Bronchial epithelial cell (primary cell): ENCODE measurements at regions not wholly inside any gene's neighbourhood (a gene's known extent, or its start where the extent isn't known, plus 50 kb on each side); places are given as distances from the start of the nearest gene placed in this dataset.

ENCODE experiments used
- DNase-seq: peaks from one replicate; pipeline ENCODE4 v3.0.0-alpha.2; 2010; ENCODE audit warnings: low read depth
- FAIRE-seq: peaks from 2 replicates; lab custom pipeline; 2011; peaks lifted over from hg19 to GRCh38; lab: Jason Lieb, UNC
- H3K27me3 ChIP-seq: 2 replicates; pipeline ENCODE4 v1.5.1; 2011; ENCODE audit warnings: low read length; ENCODE audit not compliant: control insufficient read depth, insufficient read depth
- H3K36me3 ChIP-seq: 2 replicates; pipeline ENCODE4 v1.5.1; 2011; ENCODE audit warnings: low read length; ENCODE audit not compliant: control insufficient read depth, insufficient read depth
- H3K4me3 ChIP-seq: 2 replicates; pipeline ENCODE4 v1.5.1; 2011; ENCODE audit warnings: mild to moderate bottlenecking, low read depth, low read length, control low read depth
- CTCF ChIP-seq: IDR thresholded peaks from 2 replicates; pipeline ENCODE4 v1.5.1; 2011; ENCODE audit warnings: mild to moderate bottlenecking, moderate library complexity, low read length, control low read depth, inconsistent platforms; ENCODE audit not compliant: insufficient read depth, severe bottlenecking

- Histone ChIP-seq H3K27me3 (no peaks in the 10 kb centered on the region), H3K4me3 (no peak overlapping the region), H3K36me3 (no peaks in the 10 kb centered on the region)
- FAIRE-seq, result no peak
- TF ChIP-seq CTCF, result no peak
- no peak for DNase-seq
Measured at GRCh38 chr12:107144441-107144840, 51.1 kb upstream of the CRY1 start.

GRCh38 chr12:107144990-107145389 is 51.6 kb upstream of the CRY1 start:
- DNase-seq (no peak), FAIRE-seq (no peak)
- Histone ChIP-seq H3K36me3 (no peaks in the 10 kb centered on the region), H3K27me3 (no peaks in the 10 kb centered on the region), H3K4me3 (no peak overlapping the region)
- TF ChIP-seq CTCF, result no peak

GRCh38 chr12:107145397-107145796 is 52.0 kb upstream of the CRY1 start:
- Histone ChIP-seq H3K4me3 (no peak overlapping the region), H3K27me3 (no peaks in the 10 kb centered on the region), H3K36me3 (no peaks in the 10 kb centered on the region)
- TF ChIP-seq CTCF, result no peak
- peak; percentile 72 for DNase-seq
- FAIRE-seq, result no peak

- TF ChIP-seq CTCF, result no peak
- no peaks in the 10 kb centered on the region for H3K36me3 ChIP-seq
- H3K4me3 ChIP-seq, result no peak overlapping the region
- FAIRE-seq (no peak), DNase-seq (no peak)
- no peaks in the 10 kb centered on the region for H3K27me3 ChIP-seq
Measured at GRCh38 chr12:107148107-107148506, 54.8 kb upstream of the CRY1 start.

GRCh38 chr12:107152315-107152714 is 59.0 kb upstream of the CRY1 start:
- no peak for FAIRE-seq
- Histone ChIP-seq H3K36me3 (no peaks in the 10 kb centered on the region), H3K27me3 (no peaks in the 10 kb centered on the region)

More at GRCh38 chr12:107152315-107152714, 59.0 kb upstream of the CRY1 start:
- no peak overlapping the region for H3K4me3 ChIP-seq
- no peak for DNase-seq
- no peak for TF ChIP-seq CTCF
